ENCODE measurements at regions not wholly inside any gene's neighbourhood (a gene's known extent, or its start where the extent isn't known, plus 50 kb on each side); places are given as distances from the start of the nearest gene placed in this dataset.

GRCh38 chr4:149187726-149188125, 627.9 kb downstream of the IQCM start:
- TF ChIP-seq EZH2phosphoT487 (IDR thresholded peaks at IDR 0.05; ENCODE audit: borderline replicate concordance, low read depth) (no peak), CTCF (IDR thresholded peaks at IDR 0.05) (no peak), YY1 (IDR thresholded peaks at IDR 0.05; ENCODE audit: low read depth) (no peak), REST (IDR thresholded peaks at IDR 0.05; ENCODE audit: low read depth, low read length) (no peak), ZBTB33 (IDR thresholded peaks at IDR 0.05; ENCODE audit: borderline replicate concordance, low read depth) (no peak), EP300 (IDR thresholded peaks at IDR 0.05; ENCODE audit: borderline replicate concordance in 1 of 2, low read depth in 1 of 2, low read length in 1 of 2) (no peak), POLR2AphosphoS5 (IDR thresholded peaks at IDR 0.05; ENCODE audit: low read depth, low read length) (no peak), FOSL2 (IDR thresholded peaks at IDR 0.05; ENCODE audit: borderline replicate concordance, low read depth) (no peak)
- TF ChIP-seq, protein P1, sequence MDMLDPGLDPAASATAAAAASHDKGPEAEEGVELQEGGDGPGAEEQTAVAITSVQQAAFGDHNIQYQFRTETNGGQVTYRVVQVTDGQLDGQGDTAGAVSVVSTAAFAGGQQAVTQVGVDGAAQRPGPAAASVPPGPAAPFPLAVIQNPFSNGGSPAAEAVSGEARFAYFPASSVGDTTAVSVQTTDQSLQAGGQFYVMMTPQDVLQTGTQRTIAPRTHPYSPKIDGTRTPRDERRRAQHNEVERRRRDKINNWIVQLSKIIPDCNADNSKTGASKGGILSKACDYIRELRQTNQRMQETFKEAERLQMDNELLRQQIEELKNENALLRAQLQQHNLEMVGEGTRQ (IDR thresholded peaks at IDR 0.05; ENCODE audit: borderline replicate concordance, low read depth, low read length), result no peak

Measured in SK-N-SH (cell line).